H9 (cell line): ENCODE measurements at regions not wholly inside any gene's neighbourhood (a gene's known extent, or its start where the extent isn't known, plus 50 kb on each side); places are given as distances from the start of the nearest gene placed in this dataset.

Experiments used
- DNase-seq: peaks from one replicate; pipeline ENCODE4 v3.0.0-alpha.2; 2017
- H2AFZ ChIP-seq: one replicate; pipeline ENCODE4 v1.6.1; 2013; ENCODE audit warnings: mild to moderate bottlenecking, low read length, control low read depth, moderate library complexity
- H2AK5ac ChIP-seq: 2 replicates; pipeline ENCODE4 v1.6.1; 2013; ENCODE audit warnings: low read length, control low read depth, mixed read lengths; ENCODE audit not compliant: insufficient read length
- H2BK120ac ChIP-seq: one replicate; pipeline ENCODE4 v1.6.1; 2013; ENCODE audit warnings: low read depth, mild to moderate bottlenecking, low read length, control low read depth, inconsistent platforms; ENCODE audit not compliant: poor library complexity, severe bottlenecking
- H2BK12ac ChIP-seq: 2 replicates; pipeline ENCODE4 v1.6.1; 2013; ENCODE audit warnings: low read length, control low read depth, mixed read lengths, low read depth; ENCODE audit not compliant: insufficient read length
- H2BK15ac ChIP-seq: 2 replicates; pipeline ENCODE4 v1.6.1; 2013; ENCODE audit warnings: low read depth, low read length, control low read depth
- H2BK20ac ChIP-seq: one replicate; pipeline ENCODE4 v1.6.1; 2013; ENCODE audit warnings: low read depth, mild to moderate bottlenecking, low read length, control low read depth, inconsistent platforms; ENCODE audit not compliant: poor library complexity, severe bottlenecking
- H2BK5ac ChIP-seq: 2 replicates; pipeline ENCODE4 v1.6.1; 2013; ENCODE audit warnings: low read length, control low read depth, mixed read lengths; ENCODE audit not compliant: insufficient read length
- H3K14ac ChIP-seq: 2 replicates; pipeline ENCODE4 v1.6.1; 2013; ENCODE audit warnings: low read length, control low read depth; ENCODE audit not compliant: insufficient read depth
- H3K18ac ChIP-seq: 2 replicates; pipeline ENCODE4 v1.6.1; 2013; ENCODE audit warnings: low read depth, mild to moderate bottlenecking, mixed read lengths, low read length, control low read depth; ENCODE audit not compliant: insufficient read length
- H3K23ac ChIP-seq: 2 replicates; pipeline ENCODE4 v1.6.1; 2013; ENCODE audit warnings: low read length, control low read depth, mixed read lengths, low read depth; ENCODE audit not compliant: insufficient read length
- H3K23me2 ChIP-seq: 2 replicates; pipeline ENCODE4 v1.6.1; 2013; ENCODE audit warnings: low read depth, mild to moderate bottlenecking, mixed read lengths, low read length, control low read depth; ENCODE audit not compliant: insufficient read length, poor library complexity, severe bottlenecking
- H3K27ac ChIP-seq: 2 replicates; pipeline ENCODE4 v1.5.1; 2013; ENCODE audit warnings: low read length, control low read depth, mixed read lengths, low read depth; ENCODE audit not compliant: insufficient read length
- H3K27me3 ChIP-seq: 2 replicates; pipeline ENCODE4 v1.6.1; 2013; ENCODE audit warnings: low read length, control low read depth, inconsistent platforms; ENCODE audit not compliant: insufficient read depth
- H3K4ac ChIP-seq: 2 replicates; pipeline ENCODE4 v1.6.1; 2013; ENCODE audit warnings: low read depth, mild to moderate bottlenecking, control low read depth, inconsistent platforms, low read length, moderate library complexity
- H3K4me1 ChIP-seq: 2 replicates; pipeline ENCODE4 v1.6.1; 2013; ENCODE audit warnings: low read length, control low read depth, inconsistent platforms; ENCODE audit not compliant: insufficient read depth
- H3K4me2 ChIP-seq: 2 replicates; pipeline ENCODE4 v1.6.1; 2013; ENCODE audit warnings: low read length, control low read depth, mixed read lengths; ENCODE audit not compliant: insufficient read length, insufficient read depth
- H3K56ac ChIP-seq: 2 replicates; pipeline ENCODE4 v1.6.1; 2013; ENCODE audit warnings: low read depth, mild to moderate bottlenecking, mixed read lengths, low read length, control low read depth; ENCODE audit not compliant: insufficient read length
- H3K79me1 ChIP-seq: 2 replicates; pipeline ENCODE4 v1.6.1; 2013; ENCODE audit warnings: low read depth, mild to moderate bottlenecking, moderate library complexity, low read length, control low read depth, inconsistent platforms; ENCODE audit not compliant: insufficient read depth, poor library complexity, severe bottlenecking
- H3K79me2 ChIP-seq: 2 replicates; pipeline ENCODE4 v1.6.1; 2013; ENCODE audit warnings: low read length, control low read depth, inconsistent platforms; ENCODE audit not compliant: insufficient read depth
- H3K9ac ChIP-seq: 2 replicates; pipeline ENCODE4 v1.6.1; 2013; ENCODE audit warnings: low read length, control low read depth, mixed read lengths; ENCODE audit not compliant: insufficient read length; ENCODE audit errors: extremely low read depth
- H3K9me3 ChIP-seq: one replicate; pipeline ENCODE4 v1.6.1; 2013; ENCODE audit warnings: low read depth, low read length, inconsistent platforms; ENCODE audit not compliant: control insufficient read depth
- H3T11ph ChIP-seq: one replicate; pipeline ENCODE4 v1.6.1; 2013; ENCODE audit warnings: mild to moderate bottlenecking, low read length, control low read depth, inconsistent platforms
- H4K20me1 ChIP-seq: one replicate; pipeline ENCODE4 v1.6.1; 2013; ENCODE audit not compliant: control insufficient read depth, insufficient read length, insufficient read depth
- H4K5ac ChIP-seq: 2 replicates; pipeline ENCODE4 v1.6.1; 2013; ENCODE audit warnings: low read depth, mild to moderate bottlenecking, mixed read lengths, low read length, control low read depth; ENCODE audit not compliant: insufficient read length
- H4K8ac ChIP-seq: replicated peaks from 2 replicates; pipeline ENCODE4 v1.6.1; 2013; ENCODE audit warnings: low read length, control low read depth, mixed read lengths, low read depth; ENCODE audit not compliant: insufficient read length
- H4K91ac ChIP-seq: 2 replicates; pipeline ENCODE4 v1.6.1; 2013; ENCODE audit warnings: low read depth, mild to moderate bottlenecking, moderate library complexity, mixed read lengths, low read length, control low read depth; ENCODE audit not compliant: insufficient read length
- H3K27ac Mint-ChIP-seq, 3 experiments: 2 replicates in 2 of 3; 3 replicates in 1 of 3; pipeline ENCODE4 v1.8.0; 2020 to 2021; ENCODE audit warnings: mixed read lengths in 3 of 3, mild to moderate bottlenecking in 1 of 3, moderate library complexity in 1 of 3
- H3K27me3 Mint-ChIP-seq: 2 replicates; pipeline ENCODE4 v1.8.0; 2021; ENCODE audit warnings: low read depth, mild to moderate bottlenecking, moderate library complexity, mixed read lengths
- H3K36me3 Mint-ChIP-seq, 3 experiments: 2 replicates in 2 of 3; 3 replicates in 1 of 3; pipeline ENCODE4 v1.8.0; 2020 to 2021; ENCODE audit warnings: low read depth in 3 of 3, mixed read lengths in 3 of 3; ENCODE audit not compliant: insufficient read depth in 1 of 3
- H3K4me1 Mint-ChIP-seq, 2 experiments: 2 replicates each; pipeline ENCODE4 v1.8.0; 2020; ENCODE audit warnings: mixed read lengths in 2 of 2
- H3K4me3 Mint-ChIP-seq, 2 experiments: 2 replicates in 1 of 2; 3 replicates in 1 of 2; pipeline ENCODE4 v1.8.0; 2020 to 2021; ENCODE audit warnings: mild to moderate bottlenecking in 2 of 2, mixed read lengths in 2 of 2, moderate library complexity in 1 of 2
- H3K9me3 Mint-ChIP-seq, 2 experiments: 2 replicates in 1 of 2; 3 replicates in 1 of 2; pipeline ENCODE4 v1.8.0; 2020; ENCODE audit warnings: mild to moderate bottlenecking in 2 of 2, mixed read lengths in 2 of 2, moderate library complexity in 1 of 2
- TF ChIP-seq, protein P1 (sequence below): fragments of 200-600 bp; sonication (generic); conservative IDR thresholded peaks from 3 replicates; pipeline ENCODE4 v1.8.0; 2021; ENCODE audit warnings: antibody characterized with exemption, mild to moderate bottlenecking

DNA sequence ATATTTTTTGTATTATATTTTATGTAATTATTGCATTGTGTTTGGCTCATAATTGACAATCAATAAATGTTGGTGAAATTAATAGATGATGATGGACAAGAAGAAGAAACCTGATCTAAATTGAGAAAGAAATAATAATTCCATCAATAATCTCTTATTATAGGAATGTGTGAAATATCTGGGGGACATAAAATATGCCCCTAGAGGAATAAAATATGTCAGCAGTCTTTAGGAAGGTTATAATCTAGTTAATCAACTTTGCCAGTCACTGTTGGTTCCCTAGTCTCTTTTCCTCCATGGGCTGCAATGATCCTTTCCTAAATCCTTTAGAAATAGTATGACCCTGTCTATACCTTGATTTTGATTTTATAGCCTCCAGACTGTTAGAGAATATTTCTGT, 549.7 kb upstream of the ADGRL4 start:
- no peaks in the 10 kb centered on the region for H3K27me3 ChIP-seq
- H3K4ac ChIP-seq = no peak overlapping the region
- H3K14ac ChIP-seq = no peak overlapping the region
- no peak overlapping the region for H3K23ac ChIP-seq
- Mint-ChIP-seq H3K4me3 (no peak overlapping the region), H3K27ac (no peak overlapping the region), H3K4me1 (no peaks in the 10 kb centered on the region), H3K27me3 (no peaks in the 10 kb centered on the region; the same call in 1 of the 2 replicates), H3K36me3 (peaks cover 3 to 12% (median 11%) of the 10 kb centered on the region in 3 experiments; a peak in 6 of 7 replicates), H3K9me3 (peaks cover 7 to 8% of the 10 kb centered on the region in 2 experiments)
- H3K79me1 ChIP-seq = no peaks in the 10 kb centered on the region
- H3K4me2 ChIP-seq = no peak overlapping the region
- no peak overlapping the region for H2BK20ac ChIP-seq
- no peaks in the 10 kb centered on the region for H4K20me1 ChIP-seq
- H3K56ac ChIP-seq = no peak overlapping the region
- H4K91ac ChIP-seq = no peak overlapping the region
- no peak overlapping the region for H3K18ac ChIP-seq
- H4K5ac ChIP-seq = no peak overlapping the region
- TF ChIP-seq, protein P1, sequence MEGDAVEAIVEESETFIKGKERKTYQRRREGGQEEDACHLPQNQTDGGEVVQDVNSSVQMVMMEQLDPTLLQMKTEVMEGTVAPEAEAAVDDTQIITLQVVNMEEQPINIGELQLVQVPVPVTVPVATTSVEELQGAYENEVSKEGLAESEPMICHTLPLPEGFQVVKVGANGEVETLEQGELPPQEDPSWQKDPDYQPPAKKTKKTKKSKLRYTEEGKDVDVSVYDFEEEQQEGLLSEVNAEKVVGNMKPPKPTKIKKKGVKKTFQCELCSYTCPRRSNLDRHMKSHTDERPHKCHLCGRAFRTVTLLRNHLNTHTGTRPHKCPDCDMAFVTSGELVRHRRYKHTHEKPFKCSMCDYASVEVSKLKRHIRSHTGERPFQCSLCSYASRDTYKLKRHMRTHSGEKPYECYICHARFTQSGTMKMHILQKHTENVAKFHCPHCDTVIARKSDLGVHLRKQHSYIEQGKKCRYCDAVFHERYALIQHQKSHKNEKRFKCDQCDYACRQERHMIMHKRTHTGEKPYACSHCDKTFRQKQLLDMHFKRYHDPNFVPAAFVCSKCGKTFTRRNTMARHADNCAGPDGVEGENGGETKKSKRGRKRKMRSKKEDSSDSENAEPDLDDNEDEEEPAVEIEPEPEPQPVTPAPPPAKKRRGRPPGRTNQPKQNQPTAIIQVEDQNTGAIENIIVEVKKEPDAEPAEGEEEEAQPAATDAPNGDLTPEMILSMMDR = peak; percentile 39; the same call in 1 of the 3 replicates
- no peaks in the 10 kb centered on the region for H3K23me2 ChIP-seq
- no peak overlapping the region for H4K8ac ChIP-seq
- H3K9me3 ChIP-seq = no peaks in the 10 kb centered on the region
- H2BK12ac ChIP-seq = no peak overlapping the region
- H3K9ac ChIP-seq = no peak overlapping the region
- H2BK120ac ChIP-seq = no peak overlapping the region
- DNase-seq = no peak
- H2AK5ac ChIP-seq = no peak overlapping the region
- H3K4me1 ChIP-seq = no peaks in the 10 kb centered on the region
- H2BK15ac ChIP-seq = no peak overlapping the region
- H2BK5ac ChIP-seq = no peak overlapping the region
- no peak overlapping the region for H3K27ac ChIP-seq
- no peak overlapping the region for H3T11ph ChIP-seq
- H2AFZ ChIP-seq = no peak overlapping the region
- H3K79me2 ChIP-seq = no peaks in the 10 kb centered on the region
